ENCODE measurements at regions not wholly inside any gene's neighbourhood (a gene's known extent, or its start where the extent isn't known, plus 50 kb on each side); places are given as distances from the start of the nearest gene placed in this dataset.
A peak's percentile ranks its signal among the peaks of the same experiment; 100 is the strongest.

GRCh38 chr5:77844623-77845323 is 68.6 kb upstream of the TBCA start:
- Mint-ChIP-seq H3K4me3 (peak overlapping the region; percentile 47), H3K27ac (no peak overlapping the region), H3K9me3 (no peaks in the 10 kb centered on the region), H3K27me3 (ENCODE audit: insufficient read depth) (peaks cover 97% of the 10 kb centered on the region), H3K4me1 (peaks cover 44% of the 10 kb centered on the region), H3K36me3 (ENCODE audit: low read depth) (no peaks in the 10 kb centered on the region)
- H3K9ac ChIP-seq (ENCODE audit: extremely low read depth, low read length, poor library complexity, severe bottlenecking): no peak overlapping the region
- H3K27me3 ChIP-seq (ENCODE audit: control insufficient read depth, insufficient read depth, low read length, poor library complexity, severe bottlenecking): peaks cover 91% of the 10 kb centered on the region
- H3K9me3 ChIP-seq (ENCODE audit: control insufficient read depth, low read length): no peaks in the 10 kb centered on the region
- 7 to 14% methylated on average over 10 to 48 of the region's 48 CpGs for WGBS, 2 experiments (ENCODE audit: insufficient coverage in 1 of 2, insufficient read length in 1 of 2)
- peaks cover 22% of the 10 kb centered on the region for H3K4me1 ChIP-seq (ENCODE audit: control insufficient read depth, insufficient read depth, low read length)
- no peaks in the 10 kb centered on the region for H3K36me3 ChIP-seq (ENCODE audit: control insufficient read depth, insufficient read depth, low read length)
- DNase-seq: peak; percentile 63
- H3K4me3 ChIP-seq (ENCODE audit: low read length): peak overlapping the region; percentile 69
- no peak overlapping the region for H3K27ac ChIP-seq (ENCODE audit: low read depth, low read length)
- TF ChIP-seq, protein P1, sequence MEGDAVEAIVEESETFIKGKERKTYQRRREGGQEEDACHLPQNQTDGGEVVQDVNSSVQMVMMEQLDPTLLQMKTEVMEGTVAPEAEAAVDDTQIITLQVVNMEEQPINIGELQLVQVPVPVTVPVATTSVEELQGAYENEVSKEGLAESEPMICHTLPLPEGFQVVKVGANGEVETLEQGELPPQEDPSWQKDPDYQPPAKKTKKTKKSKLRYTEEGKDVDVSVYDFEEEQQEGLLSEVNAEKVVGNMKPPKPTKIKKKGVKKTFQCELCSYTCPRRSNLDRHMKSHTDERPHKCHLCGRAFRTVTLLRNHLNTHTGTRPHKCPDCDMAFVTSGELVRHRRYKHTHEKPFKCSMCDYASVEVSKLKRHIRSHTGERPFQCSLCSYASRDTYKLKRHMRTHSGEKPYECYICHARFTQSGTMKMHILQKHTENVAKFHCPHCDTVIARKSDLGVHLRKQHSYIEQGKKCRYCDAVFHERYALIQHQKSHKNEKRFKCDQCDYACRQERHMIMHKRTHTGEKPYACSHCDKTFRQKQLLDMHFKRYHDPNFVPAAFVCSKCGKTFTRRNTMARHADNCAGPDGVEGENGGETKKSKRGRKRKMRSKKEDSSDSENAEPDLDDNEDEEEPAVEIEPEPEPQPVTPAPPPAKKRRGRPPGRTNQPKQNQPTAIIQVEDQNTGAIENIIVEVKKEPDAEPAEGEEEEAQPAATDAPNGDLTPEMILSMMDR (conservative IDR thresholded peaks at IDR 0.05): no peak

DNA sequence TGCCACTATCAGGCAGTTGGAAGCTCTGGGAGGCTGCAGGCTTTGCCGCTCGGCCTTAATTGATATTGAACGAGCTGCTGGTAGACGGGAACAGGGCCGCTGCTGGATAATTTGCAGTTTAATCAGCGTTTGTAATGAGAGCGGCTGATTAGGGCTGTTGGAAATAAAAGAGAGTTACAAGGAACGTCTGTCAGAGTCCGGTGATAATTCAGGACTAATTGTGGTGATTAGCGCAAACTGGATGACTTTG is 68.2 kb upstream of the TBCA start:
- H3K27ac Mint-ChIP-seq: no peak overlapping the region
- no peaks in the 10 kb centered on the region for H3K9me3 Mint-ChIP-seq
- no peaks in the 10 kb centered on the region for H3K36me3 Mint-ChIP-seq (ENCODE audit: low read depth)
- peaks cover 22% of the 10 kb centered on the region for H3K4me1 ChIP-seq (ENCODE audit: control insufficient read depth, insufficient read depth, low read length)
- TF ChIP-seq, protein P1 (conservative IDR thresholded peaks at IDR 0.05): no peak
- WGBS, 2 experiments (ENCODE audit: insufficient coverage in 1 of 2, insufficient read length in 1 of 2): 3% methylated on average over 7 to 10 of the region's 10 CpGs
- no peak overlapping the region for H3K27ac ChIP-seq (ENCODE audit: low read depth, low read length)
- no peak for DNase-seq
- H3K4me3 Mint-ChIP-seq: peak overlapping the region; percentile 47
- peak overlapping the region; percentile 69 for H3K4me3 ChIP-seq (ENCODE audit: low read length)
- H3K9ac ChIP-seq (ENCODE audit: extremely low read depth, low read length, poor library complexity, severe bottlenecking): no peak overlapping the region
- peaks cover 97% of the 10 kb centered on the region for H3K27me3 Mint-ChIP-seq (ENCODE audit: insufficient read depth)
- H3K4me1 Mint-ChIP-seq: peaks cover 39% of the 10 kb centered on the region
- H3K36me3 ChIP-seq (ENCODE audit: control insufficient read depth, insufficient read depth, low read length): no peaks in the 10 kb centered on the region
- peaks cover 89% of the 10 kb centered on the region for H3K27me3 ChIP-seq (ENCODE audit: control insufficient read depth, insufficient read depth, low read length, poor library complexity, severe bottlenecking)
- no peaks in the 10 kb centered on the region for H3K9me3 ChIP-seq (ENCODE audit: control insufficient read depth, low read length)

DNA sequence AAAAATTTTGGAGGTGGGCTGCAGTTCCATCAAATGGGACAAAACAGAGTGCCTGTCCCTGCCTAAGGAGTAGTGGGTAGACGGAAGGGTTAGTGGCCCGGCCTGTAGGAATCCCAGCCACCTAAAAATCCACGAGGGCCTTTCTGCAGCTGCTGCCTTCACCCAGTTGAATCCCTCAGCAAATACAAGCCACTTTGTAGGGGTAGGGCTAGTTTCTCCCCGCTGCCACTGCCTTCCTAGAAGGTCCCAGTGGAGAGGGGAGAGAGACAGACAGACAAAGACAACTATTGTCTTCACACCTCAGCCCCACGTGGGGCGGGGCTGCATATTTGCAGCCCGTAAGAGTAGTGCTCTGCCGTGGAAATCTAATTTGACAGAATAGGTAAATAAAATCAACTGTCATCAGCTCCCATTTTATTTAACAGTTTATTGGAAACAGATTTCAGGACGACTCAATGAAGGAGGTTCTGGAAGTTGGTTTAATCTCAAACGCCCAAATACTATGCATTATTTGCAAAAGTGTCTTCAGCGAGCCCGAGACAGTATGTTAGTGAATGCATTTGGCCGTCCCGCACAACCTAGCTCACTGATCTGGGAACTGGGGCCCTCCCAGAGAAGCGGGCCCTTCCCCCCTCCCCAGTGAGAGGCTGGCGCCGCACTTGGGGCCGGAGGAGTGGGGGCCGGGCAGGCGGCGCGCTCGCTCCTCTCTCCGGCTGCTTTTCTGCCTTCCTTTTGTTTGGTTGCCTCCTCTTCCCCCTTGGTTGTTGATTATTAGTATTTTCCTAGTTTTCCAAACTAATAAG is 67.6 kb upstream of the TBCA start:
- H3K9me3 Mint-ChIP-seq: no peaks in the 10 kb centered on the region
- H3K27ac ChIP-seq (ENCODE audit: low read depth, low read length): no peak overlapping the region
- H3K36me3 ChIP-seq (ENCODE audit: control insufficient read depth, insufficient read depth, low read length): no peaks in the 10 kb centered on the region
- peak overlapping the region; percentile 69 for H3K4me3 ChIP-seq (ENCODE audit: low read length)
- H3K36me3 Mint-ChIP-seq (ENCODE audit: low read depth): no peaks in the 10 kb centered on the region
- H3K4me3 Mint-ChIP-seq: peak overlapping the region; percentile 47
- H3K4me1 ChIP-seq (ENCODE audit: control insufficient read depth, insufficient read depth, low read length): peaks cover 22% of the 10 kb centered on the region
- H3K9ac ChIP-seq (ENCODE audit: extremely low read depth, low read length, poor library complexity, severe bottlenecking): no peak overlapping the region
- DNase-seq: peak; percentile 73
- TF ChIP-seq, protein P1 (conservative IDR thresholded peaks at IDR 0.05): no peak
- peaks cover 97% of the 10 kb centered on the region for H3K27me3 Mint-ChIP-seq (ENCODE audit: insufficient read depth)
- peaks cover 37% of the 10 kb centered on the region for H3K4me1 Mint-ChIP-seq
- no peak overlapping the region for H3K27ac Mint-ChIP-seq
- 16 to 18% methylated on average over 13 to 24 of the region's 24 CpGs for WGBS, 2 experiments (ENCODE audit: insufficient coverage in 1 of 2, insufficient read length in 1 of 2)
- H3K9me3 ChIP-seq (ENCODE audit: control insufficient read depth, low read length): no peaks in the 10 kb centered on the region
- peaks cover 84% of the 10 kb centered on the region for H3K27me3 ChIP-seq (ENCODE audit: control insufficient read depth, insufficient read depth, low read length, poor library complexity, severe bottlenecking)

Measured in endodermal cell (in vitro differentiated cells).